ENCODE measurements at regions not wholly inside any gene's neighbourhood (a gene's known extent, or its start where the extent isn't known, plus 50 kb on each side); places are given as distances from the start of the nearest gene placed in this dataset.
"Not testable (repeated sequence)": the region's sequence is repeated elsewhere in the genome, so short reads cannot be mapped to it uniquely, and the experiment has no call there.

GRCh38 chr4:149045731-149046130, 603.5 kb upstream of the NR3C2 start:
- H3K4me3 ChIP-seq (IDR thresholded peaks at IDR 0.05; ENCODE audit: insufficient read depth, low read depth, low read length) = no peak overlapping the region
- no peaks in the 10 kb centered on the region for H3K79me2 ChIP-seq (ENCODE audit: insufficient read depth, low read depth)
- H2AFZ ChIP-seq (ENCODE audit: low read depth) = no peak overlapping the region
- no peak for TF ChIP-seq CTCF (conservative IDR thresholded peaks at IDR 0.05; ENCODE audit: low read depth, low read length)
- no peaks in the 10 kb centered on the region for H3K36me3 ChIP-seq (ENCODE audit: insufficient read depth)
- H3K27ac ChIP-seq = no peak overlapping the region
- no peaks in the 10 kb centered on the region for H4K20me1 ChIP-seq (ENCODE audit: insufficient read depth)
- H3K4me2 ChIP-seq = no peak overlapping the region
- H3K27me3 ChIP-seq (ENCODE audit: insufficient read depth, low read depth) = no peaks in the 10 kb centered on the region
- peaks cover 4% of the 10 kb centered on the region for H3K4me1 ChIP-seq (ENCODE audit: low read depth, poor library complexity, severe bottlenecking)
- no peak overlapping the region for H3K9ac ChIP-seq

GRCh38 chr4:149039786-149040185, 597.6 kb upstream of the NR3C2 start:
- H3K4me2 ChIP-seq; H3K9ac ChIP-seq; H2AFZ ChIP-seq (ENCODE audit: low read depth); H3K4me3 ChIP-seq (IDR thresholded peaks at IDR 0.05; ENCODE audit: insufficient read depth, low read depth, low read length); H3K27me3 ChIP-seq (ENCODE audit: insufficient read depth, low read depth); H3K79me2 ChIP-seq (ENCODE audit: insufficient read depth, low read depth); H4K20me1 ChIP-seq (ENCODE audit: insufficient read depth); H3K36me3 ChIP-seq (ENCODE audit: insufficient read depth); H3K4me1 ChIP-seq (ENCODE audit: low read depth, poor library complexity, severe bottlenecking); H3K27ac ChIP-seq: not testable (repeated sequence)

- no peak overlapping the region for H3K9ac ChIP-seq
- no peaks in the 10 kb centered on the region for H3K27me3 ChIP-seq (ENCODE audit: insufficient read depth, low read depth)
- no peak overlapping the region for H3K27ac ChIP-seq
- H2AFZ ChIP-seq (ENCODE audit: low read depth) = no peak overlapping the region
- no peaks in the 10 kb centered on the region for H3K4me1 ChIP-seq (ENCODE audit: low read depth, poor library complexity, severe bottlenecking)
- H3K79me2 ChIP-seq (ENCODE audit: insufficient read depth, low read depth) = no peaks in the 10 kb centered on the region
- H4K20me1 ChIP-seq (ENCODE audit: insufficient read depth) = no peaks in the 10 kb centered on the region
- TF ChIP-seq CTCF (conservative IDR thresholded peaks at IDR 0.05; ENCODE audit: low read depth, low read length) = peak; percentile 49
- H3K4me2 ChIP-seq = no peak overlapping the region
- H3K36me3 ChIP-seq (ENCODE audit: insufficient read depth) = no peaks in the 10 kb centered on the region
- H3K4me3 ChIP-seq (IDR thresholded peaks at IDR 0.05; ENCODE audit: insufficient read depth, low read depth, low read length) = no peak overlapping the region
These were observed 589.2 kb upstream of the NR3C2 start for GRCh38 chr4:149031399-149031798.

- Histone ChIP-seq H3K4me3 (IDR thresholded peaks at IDR 0.05; ENCODE audit: insufficient read depth, low read depth, low read length) (no peak overlapping the region), H2AFZ (ENCODE audit: low read depth) (no peak overlapping the region), H3K4me1 (ENCODE audit: low read depth, poor library complexity, severe bottlenecking) (no peaks in the 10 kb centered on the region), H3K36me3 (ENCODE audit: insufficient read depth) (no peaks in the 10 kb centered on the region), H3K4me2 (no peak overlapping the region), H3K27me3 (ENCODE audit: insufficient read depth, low read depth) (no peaks in the 10 kb centered on the region), H3K9ac (no peak overlapping the region), H4K20me1 (ENCODE audit: insufficient read depth) (no peaks in the 10 kb centered on the region), H3K79me2 (ENCODE audit: insufficient read depth, low read depth) (no peaks in the 10 kb centered on the region), H3K27ac (no peak overlapping the region)
- no peak for TF ChIP-seq CTCF (conservative IDR thresholded peaks at IDR 0.05; ENCODE audit: low read depth, low read length)
These were observed 586.9 kb upstream of the NR3C2 start for GRCh38 chr4:149029056-149029651.

GRCh38 chr4:149026696-149027095, 584.5 kb upstream of the NR3C2 start:
- no peaks in the 10 kb centered on the region for H3K4me1 ChIP-seq (ENCODE audit: low read depth, poor library complexity, severe bottlenecking)
- H3K27me3 ChIP-seq (ENCODE audit: insufficient read depth, low read depth) = no peaks in the 10 kb centered on the region
- H3K79me2 ChIP-seq (ENCODE audit: insufficient read depth, low read depth) = no peaks in the 10 kb centered on the region
- no peak overlapping the region for H3K4me3 ChIP-seq (IDR thresholded peaks at IDR 0.05; ENCODE audit: insufficient read depth, low read depth, low read length)
- no peak overlapping the region for H3K9ac ChIP-seq
- H4K20me1 ChIP-seq (ENCODE audit: insufficient read depth) = no peaks in the 10 kb centered on the region
- TF ChIP-seq CTCF (conservative IDR thresholded peaks at IDR 0.05; ENCODE audit: low read depth, low read length) = no peak
- H2AFZ ChIP-seq (ENCODE audit: low read depth) = no peak overlapping the region; the same call in 1 of the 2 replicates
- no peak overlapping the region for H3K27ac ChIP-seq
- H3K36me3 ChIP-seq (ENCODE audit: insufficient read depth) = no peaks in the 10 kb centered on the region
- H3K4me2 ChIP-seq = no peak overlapping the region
